Central memory CD4-positive, alpha-beta T cell (primary cell): ENCODE measurements at regions not wholly inside any gene's neighbourhood (a gene's known extent, or its start where the extent isn't known, plus 50 kb on each side); places are given as distances from the start of the nearest gene placed in this dataset.

Experiments
- DNase-seq: peaks from one replicate; pipeline ENCODE4 v3.0.0; 2022

DNA sequence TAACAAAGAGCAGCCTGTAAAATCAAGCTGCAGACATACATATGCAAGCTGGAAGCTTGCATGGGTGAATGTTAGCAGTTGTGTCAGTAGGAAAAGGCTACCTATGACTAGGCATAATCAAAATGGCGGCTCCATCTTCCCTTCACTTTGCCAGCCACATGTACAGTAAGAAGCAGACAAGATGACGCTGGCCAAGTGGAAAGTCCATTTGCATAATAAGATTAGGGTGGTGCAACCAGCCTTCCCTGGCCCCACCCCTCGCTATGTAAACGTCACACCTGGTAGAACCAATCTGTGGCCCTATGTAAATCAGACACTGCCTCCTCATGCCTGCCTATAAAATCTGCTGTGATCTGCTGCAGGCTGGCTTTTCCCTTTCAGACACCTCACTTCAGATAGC, 171.9 kb upstream of the USP25 start:
- no peak for DNase-seq

DNA sequence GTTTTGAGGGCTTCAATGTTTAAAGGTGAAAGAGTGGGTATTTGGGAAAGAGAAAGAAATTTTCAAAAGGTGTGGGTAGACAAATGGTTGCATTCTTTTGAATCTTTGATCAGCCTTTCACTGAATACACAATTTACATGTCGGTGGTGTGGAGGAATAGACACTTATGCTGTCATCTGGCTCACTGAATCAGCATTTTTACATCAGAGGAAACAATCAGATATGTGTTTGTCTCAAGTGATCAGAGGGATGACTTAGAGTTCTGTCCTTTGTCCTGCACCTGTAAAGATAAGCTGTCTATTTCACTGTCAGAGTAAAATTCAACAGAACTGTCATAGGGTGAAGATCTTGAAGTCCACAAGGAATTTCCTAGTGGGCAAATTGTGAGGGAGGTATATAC, 170.9 kb upstream of the USP25 start:
- DNase-seq = no peak

DNA sequence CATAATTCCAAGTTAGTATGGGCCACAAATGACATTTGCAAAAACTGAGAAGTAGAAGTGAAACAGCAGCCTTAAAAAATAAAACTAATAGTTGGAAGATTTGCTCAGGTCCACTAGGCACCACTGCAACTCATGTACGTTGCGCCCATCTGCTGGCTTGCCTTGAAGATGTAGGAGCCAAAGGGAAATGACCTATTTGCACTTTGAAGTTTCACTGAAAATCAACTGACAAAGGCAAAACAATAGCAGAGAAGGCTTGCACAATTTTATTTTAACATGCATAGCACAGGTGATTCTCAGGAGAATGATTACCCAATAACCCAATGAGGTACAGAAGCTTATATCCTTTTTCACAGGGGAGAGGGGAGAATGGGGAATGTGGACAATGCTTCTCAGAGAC, 170.1 kb upstream of the USP25 start:
- DNase-seq = no peak

DNA sequence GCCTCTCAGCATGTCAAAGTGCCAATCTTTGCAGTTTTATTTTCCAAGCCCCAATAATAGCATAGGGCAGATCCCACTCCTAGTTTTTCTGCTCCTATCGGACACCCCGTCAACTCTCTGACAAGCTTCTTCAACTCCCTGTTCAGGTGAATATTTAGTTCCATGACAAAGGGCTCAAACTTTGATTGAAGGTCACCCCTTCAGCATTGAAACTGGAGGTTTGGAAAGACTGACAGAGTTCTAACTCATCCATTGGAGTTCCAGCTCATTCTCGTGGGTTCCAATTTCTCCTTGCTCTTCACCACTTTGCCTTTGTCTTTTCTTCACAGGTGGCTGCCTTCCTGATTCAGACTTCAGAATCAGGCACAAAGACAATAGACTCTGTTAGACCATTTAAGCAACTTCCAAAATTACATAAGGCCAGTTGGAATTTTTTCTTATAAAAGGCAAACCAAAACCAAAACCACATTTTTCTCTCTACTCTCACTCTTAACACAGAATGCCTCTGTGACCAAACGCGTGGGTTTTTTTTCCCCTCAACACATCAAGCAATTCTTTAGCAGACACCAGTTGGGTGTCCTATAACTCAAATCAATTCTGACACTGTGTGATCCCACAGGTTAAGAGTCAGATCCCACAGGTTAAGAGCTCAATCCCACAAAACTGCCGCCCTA, 169.3 kb upstream of the USP25 start:
- DNase-seq = no peak

DNA sequence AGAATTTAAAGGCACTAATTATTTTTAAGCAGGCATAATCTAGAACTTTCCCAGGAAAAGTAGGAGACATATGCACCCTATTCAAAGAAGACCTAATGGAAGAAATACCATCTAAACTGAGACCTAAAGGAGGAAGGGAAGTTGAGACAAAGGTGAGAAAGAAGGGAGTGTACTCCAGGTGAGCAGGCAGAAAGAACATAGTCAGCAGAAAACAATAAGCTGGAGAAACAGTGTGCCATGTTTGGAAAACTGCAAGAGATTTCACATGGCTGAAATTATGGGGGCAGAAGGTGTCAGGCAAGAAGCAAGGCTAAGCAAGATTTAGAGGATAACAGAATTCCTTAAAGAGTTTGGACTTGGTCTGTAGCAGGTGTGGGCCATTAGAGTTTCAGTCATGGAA, 167.0 kb upstream of the USP25 start:
- no peak for DNase-seq

DNA sequence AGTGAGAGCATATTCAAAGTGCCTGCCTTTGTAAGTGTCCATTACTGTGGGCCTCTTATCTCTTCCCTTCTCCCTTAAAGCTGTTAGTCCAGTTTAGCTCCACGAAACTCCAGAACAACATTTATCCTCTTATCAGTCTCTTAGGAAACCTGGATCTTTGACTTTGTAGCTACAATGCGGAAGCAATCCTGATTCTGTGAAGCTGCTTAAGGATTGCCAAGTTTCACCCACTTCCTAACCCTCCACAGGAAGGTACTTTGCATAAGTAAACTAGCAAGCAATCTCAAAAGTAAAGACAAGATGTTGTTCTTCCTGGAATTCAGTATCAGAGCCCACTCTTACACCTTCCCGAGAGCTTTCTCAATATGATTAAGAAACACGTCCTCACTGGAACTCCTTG, 164.9 kb upstream of the USP25 start:
- no peak for DNase-seq

DNA sequence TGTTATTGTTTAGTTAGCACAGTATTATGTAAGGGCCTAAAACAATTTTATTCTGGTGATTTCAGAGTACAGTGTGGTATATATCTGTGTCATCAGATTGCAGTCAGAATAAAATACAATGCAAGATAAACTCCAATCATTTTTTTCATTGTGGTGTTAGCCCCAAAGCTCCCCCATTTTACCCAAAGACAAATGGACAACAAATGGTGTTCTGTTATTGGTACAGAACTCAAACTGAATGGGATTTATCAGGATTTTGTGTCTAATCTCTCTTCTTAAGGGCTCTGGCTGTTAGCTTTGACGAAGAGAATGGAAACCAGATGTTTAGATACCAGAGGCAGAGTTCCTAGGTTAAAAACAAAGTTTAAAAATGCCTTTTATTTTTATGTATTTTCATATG, 163.1 kb upstream of the USP25 start:
- no peak for DNase-seq

DNA sequence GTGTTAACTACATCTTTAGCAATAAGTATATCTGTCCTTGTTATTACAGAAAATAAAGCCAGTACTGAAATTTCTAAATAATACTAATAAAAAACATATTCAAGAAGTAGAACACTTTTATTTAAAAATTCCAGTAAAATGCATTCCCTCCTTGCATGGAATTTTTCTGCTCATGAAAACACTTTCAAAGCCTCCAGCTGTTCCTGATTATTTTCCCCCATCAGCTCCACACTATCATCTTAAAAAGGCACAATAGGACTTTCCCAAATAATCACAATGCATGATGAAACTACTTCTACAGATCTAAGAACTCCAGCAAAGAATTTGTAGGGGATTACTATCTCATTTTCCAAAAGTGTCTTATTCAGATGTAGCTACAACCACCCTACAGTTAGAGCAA, 162.6 kb upstream of the USP25 start:
- DNase-seq = no peak

DNA sequence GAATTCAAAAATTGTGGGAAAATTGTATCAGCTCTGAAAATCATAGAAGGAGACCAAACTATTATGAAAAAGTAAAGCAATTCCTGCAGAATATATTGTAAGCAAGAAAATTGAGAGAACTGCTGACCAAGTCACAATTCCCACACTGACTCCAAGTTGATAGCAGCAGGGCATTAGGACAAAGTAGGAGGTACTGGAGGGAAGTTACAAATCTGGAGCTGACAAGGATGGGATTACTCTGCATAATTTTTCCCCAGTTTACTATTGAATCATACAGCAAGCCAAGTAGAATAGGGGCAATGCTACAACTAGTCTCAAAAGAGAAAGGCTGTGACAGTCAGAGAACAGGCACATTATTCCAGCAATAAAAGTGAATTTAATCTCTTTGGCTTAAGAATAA, 161.3 kb upstream of the USP25 start:
- no peak for DNase-seq

DNA sequence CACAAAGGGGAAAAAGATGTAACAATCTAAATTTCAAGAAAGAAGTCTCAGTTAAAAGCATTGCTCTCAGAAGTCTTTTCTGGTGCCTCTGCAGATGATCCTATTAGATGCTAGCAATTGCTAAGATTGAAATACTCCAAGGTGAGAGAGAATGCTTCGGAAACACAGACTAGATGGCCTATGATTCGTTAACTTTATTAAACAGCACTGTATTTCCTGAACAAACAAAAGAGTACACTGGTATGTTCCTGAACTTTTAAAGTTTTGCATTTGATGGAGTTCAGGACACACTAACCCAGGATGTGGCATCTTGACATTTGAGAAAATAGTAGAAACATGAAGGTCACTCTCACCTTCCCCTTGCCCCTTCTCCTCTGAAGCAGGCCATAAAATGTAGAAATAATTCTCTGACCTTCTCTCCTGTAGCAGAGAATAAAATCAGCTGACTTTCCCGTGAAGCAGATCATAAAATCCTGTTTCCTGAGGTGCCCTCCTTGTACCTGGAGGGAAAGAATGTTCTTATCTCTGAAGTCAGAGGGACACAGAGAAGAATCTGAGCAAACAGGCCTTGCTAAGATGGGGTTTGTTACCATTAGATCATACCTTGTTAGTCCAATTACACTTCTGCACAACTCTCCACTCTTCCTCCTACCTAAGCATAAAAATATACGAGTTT, 142.9 kb upstream of the USP25 start:
- DNase-seq = no peak

DNA sequence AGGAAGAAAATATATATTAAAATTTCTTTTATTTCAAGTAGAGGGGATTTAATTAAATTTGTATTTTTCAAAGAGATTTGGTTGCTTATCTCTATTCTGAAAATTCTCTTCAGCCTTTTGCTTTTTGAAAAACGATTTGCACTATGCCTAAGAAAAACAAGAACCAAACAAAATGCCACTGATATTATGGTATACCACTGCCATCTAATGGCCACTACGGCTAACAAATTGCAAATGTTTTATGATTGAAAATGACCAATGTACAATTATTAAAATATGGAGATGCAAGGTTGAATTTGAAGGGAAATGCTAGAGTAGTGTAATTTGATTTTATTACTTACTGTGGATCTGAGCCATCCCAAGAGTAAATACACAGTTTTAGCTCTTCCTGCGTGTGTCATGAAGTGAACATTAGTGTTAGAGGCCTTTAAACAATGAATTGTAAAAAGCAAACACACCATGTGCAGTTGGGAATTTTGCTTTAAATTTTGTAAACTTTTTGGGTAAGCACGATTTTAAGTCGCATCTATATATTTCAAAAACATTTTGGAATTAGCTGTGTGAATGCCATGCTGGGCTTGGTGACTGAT, 137.4 kb upstream of the USP25 start:
- DNase-seq = peak; percentile 13

DNA sequence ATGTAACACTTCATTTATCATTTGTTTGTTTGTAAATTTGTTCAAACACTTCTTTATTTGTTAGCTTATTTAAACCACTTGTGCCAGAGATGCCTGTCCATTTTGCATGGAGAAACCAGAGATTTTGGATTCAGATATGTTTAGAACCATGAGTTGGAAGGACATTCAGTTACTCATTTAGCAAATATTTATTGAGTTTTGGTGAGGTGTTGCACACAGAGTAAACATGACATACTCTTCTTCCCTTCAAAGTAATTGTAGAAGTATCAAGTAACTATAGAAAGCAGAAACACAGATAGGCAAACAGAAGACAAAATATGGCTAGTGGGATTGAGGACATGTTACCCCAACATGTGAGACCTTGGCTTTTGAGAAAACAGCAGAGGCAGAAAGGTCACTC, 136.8 kb upstream of the USP25 start:
- no peak for DNase-seq

DNA sequence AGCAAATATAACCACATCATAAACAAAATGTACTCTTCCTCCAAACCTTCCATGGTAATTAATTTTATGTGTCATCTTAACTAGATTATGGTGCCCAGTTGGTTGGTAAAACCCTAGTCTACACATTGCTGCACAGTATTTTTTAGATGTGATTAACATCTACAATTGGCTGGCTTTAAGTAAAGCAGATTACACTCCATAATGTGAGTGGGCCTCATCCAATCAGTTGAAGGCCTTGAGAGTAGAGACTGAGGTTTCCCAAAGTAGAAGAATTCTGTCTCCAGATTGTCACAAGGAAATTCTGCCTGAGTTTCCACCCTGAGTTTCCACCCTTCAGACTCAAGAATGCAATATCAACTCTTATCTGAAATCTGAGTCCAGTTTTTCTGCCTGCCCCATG, 128.4 kb upstream of the USP25 start:
- no peak for DNase-seq

DNA sequence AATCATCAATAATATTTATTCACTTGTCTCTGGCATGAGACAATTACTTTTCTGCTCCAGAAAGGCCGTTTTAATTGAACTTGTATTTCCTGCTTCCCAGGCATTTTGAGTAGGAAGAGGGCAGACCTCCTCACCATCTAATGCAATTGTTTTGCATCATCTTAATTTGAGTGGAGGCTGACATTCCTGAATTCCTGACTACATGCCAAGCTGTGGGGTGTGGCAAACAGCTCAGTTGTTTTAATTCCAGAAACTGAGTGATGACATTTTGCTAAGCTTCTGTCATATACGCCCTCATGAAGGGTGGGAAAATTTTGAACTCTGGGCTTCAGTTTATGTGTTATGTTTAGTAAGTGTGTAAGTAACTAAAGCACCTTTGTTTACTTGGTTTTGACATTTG, 125.4 kb upstream of the USP25 start:
- DNase-seq = no peak

DNA sequence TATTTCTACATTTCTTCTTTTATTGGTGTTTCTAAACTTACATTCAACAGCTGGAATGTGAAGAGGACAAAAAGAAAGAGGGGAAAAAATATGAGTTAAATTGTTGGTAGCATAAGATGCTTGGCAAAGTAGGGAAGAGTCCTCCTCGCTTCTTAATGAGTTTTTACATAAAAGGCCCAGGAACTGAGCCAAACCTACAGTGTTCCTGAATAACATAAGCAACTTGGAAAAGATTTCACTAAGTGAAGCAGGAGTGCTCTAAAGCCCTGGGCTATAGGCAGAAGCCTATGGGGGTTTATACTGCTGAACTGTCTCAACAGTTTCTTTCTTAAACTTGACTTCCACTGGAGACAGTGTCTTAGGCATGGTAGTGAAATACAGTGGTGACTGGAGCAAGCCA, 115.0 kb upstream of the USP25 start:
- no peak for DNase-seq

DNA sequence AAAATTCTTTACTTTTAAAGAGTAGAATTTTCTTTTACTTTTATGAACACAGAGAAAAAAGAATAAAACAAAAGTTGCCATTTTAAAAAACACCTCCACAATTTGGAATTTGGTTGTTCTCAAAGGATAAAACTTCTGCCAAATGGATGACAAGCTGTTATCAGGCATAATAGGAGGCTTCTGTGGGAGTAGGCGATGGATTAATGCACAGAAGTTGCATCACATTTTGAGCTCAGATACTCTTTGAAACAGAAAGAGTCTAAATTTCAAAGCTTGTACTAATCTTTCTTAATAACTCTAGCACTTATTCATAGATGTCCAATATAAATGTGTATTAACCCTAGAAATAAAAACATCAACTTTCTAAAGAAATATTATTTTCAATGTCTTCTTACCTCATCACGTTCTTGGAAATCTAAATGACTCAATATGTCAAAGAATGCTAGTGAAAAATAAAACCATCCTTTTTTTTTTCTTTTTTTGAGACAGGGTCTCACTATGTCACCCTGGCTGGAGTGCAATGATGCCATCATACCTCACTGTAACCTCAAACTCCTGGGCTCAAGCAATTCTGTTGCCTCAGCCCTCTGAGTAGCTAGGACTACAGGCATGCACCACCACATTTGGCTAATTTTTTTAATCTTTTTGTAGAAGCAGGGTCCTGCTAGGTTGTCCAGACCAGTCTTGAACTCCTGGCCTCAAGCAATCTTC, 112.8 kb upstream of the USP25 start:
- no peak for DNase-seq

DNA sequence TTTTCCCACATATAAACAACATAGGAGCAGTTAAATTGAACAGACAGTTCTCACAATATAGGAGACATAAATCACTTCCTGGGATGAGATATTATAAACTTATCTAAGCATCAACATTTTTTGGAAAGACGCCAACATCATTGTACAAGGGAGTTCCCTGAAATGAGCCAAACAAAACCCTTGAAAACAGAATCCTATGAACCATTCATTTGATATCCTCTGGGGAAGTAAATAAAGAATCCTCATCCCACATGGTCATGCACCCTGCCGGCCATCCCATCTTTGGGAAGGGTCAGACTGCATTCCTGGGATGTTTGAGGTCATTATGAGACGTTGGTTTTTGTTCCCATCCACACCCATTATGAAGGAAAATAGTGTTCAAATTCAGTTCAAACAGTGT, 111.8 kb upstream of the USP25 start:
- DNase-seq = no peak

DNA sequence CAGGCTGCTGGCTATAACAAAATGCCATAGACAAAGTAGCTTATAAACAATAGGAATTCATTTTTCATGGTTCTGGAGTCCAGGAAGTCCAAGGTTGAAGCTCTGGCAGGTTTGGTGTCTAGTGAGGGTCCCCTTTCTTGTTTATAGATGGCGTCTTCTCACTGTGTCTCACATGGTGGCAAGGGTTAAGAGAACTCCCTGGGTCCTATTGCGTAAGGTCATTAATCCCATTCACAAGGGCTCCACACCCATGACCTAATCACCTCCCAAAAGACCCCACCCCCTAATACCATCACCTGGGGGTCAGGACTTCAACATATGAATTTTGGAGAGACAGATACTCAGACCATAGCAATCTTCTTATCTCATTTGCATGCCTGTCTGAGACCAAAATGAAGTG, 108.9 kb upstream of the USP25 start:
- no peak for DNase-seq

DNA sequence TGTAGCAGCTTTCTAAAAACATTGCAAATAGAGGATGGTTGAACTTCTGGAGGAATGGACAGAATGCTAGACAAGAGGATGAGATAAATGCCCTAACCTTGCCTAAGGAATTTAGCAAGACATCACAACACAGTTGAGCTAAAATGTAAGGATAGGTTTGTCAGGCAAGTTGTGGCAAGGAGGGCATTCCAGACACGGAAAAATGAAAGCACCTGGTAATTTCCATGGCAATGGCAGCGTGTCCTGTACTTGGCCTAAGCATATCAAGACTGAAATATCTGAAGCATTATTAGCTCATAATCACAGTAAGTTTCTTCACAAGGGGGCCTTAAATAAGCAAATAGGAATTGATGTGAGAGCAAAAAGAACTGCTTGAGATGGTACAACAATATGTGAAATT, 105.1 kb upstream of the USP25 start:
- no peak for DNase-seq

DNA sequence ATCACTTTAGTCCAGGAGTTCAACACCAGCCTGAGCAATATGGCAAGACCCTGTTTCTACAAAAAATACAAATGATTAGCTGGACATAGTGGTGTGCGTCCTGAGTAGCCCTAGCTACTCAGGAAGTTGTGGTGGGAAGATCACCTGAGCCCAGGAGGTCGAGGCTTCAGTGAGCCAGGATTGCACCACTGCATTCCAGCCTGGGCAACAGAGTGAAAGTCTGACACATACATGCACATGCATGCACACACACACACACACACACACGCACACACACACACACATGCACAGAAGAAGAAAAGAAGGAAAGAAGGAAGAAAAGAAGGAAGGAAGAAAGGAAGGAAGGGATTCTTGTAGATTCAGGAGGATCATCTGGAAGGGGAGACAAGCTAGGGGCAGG, 104.4 kb upstream of the USP25 start:
- DNase-seq = no peak

DNA sequence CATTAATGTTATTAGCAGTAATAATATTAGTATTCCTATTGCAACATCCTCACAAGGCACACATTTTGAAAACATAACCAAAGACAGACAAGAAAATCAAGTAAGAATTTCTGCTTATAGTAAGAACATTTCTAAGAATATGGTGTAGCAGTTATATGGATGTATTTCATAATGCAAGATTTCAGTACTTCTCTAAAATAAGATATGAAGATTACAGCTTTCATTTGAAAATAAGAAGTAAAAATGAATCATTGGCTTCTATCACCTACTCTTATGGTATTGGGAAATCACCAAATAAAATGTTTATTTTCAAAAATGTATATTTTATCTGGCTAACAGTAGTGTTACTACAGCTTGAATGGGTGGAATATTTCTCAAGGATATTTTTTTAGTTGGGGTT, 103.8 kb upstream of the USP25 start:
- no peak for DNase-seq

DNA sequence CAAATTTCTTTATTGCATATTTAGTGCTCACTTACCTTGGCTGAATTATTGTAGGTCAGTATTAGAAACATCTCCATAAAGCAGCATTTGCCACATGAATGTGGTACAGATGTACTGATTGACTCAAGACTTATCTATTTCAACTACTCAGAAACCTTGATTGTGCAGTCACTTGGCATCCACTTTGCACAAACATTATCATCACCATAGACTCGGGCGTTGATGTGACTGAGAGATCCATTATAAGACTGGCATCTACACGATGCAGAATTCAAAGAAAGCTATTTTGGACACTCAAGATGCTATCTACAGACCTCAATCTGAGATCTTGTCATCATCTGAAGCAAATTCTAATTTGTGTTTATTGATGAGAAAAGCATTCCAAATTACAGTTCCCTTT, 102.8 kb upstream of the USP25 start:
- no peak for DNase-seq

DNA sequence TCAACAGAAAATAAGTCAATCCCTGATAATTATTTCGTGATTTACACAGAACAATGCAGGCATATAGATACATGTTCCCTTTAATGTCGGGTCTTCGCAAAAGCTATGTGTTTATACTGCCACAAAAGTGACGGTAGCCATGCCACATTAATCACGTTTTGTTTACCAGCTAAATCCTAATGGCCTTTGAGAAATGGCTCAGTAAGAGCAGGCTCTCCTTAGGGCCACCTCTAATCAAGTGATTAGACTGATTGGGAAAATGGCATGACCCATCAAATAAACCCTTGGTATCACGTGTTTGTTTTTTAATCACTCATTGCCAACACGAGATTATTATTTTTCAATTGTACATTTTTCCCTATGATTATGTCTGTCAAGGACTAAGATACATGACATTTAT, 102.0 kb upstream of the USP25 start:
- DNase-seq = no peak

DNA sequence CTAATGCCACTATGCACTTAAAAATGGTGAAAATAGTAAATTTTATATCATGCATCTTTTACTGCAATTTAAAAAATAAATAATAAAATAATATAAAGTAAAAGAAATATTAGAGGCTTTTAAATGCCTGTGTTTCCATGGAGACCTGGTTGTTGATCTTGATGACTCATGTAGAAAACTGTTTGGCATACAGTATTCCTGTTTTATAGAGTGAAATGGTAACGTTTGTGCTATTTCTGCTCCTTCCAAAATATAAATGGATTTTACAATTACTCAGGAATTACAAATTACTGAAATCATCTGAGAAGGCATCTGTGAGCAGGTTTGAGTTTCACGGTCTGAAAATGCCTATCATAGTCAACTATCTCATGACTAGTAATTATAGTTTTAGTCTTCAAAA, 98.4 kb upstream of the USP25 start:
- no peak for DNase-seq
